ENCODE measurements at regions not wholly inside any gene's neighbourhood (a gene's known extent, or its start where the extent isn't known, plus 50 kb on each side); places are given as distances from the start of the nearest gene placed in this dataset.
A peak's percentile ranks its signal among the peaks of the same experiment; 100 is the strongest.

DNA sequence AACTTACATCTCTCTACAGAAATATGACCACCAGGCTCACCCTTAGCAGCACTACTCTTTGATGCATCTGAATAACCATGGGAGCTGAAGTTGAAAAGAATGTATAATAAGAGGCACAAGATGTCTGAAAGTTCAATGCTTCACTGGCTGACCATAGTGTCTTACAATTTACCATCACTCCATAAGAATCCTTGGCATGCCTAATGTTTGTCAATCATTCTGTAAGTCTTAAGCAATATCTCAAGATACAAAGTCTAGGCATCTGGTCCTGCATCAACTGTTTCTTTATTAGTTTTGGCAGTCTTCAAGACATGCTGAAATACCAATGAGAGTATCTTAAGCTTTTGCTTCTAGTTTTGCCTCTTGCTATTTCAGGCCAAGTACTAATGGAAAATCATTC lies 755.5 kb downstream of the STIM2 start:
- H3K27ac ChIP-seq: no peak overlapping the region
- TF ChIP-seq, protein P1, sequence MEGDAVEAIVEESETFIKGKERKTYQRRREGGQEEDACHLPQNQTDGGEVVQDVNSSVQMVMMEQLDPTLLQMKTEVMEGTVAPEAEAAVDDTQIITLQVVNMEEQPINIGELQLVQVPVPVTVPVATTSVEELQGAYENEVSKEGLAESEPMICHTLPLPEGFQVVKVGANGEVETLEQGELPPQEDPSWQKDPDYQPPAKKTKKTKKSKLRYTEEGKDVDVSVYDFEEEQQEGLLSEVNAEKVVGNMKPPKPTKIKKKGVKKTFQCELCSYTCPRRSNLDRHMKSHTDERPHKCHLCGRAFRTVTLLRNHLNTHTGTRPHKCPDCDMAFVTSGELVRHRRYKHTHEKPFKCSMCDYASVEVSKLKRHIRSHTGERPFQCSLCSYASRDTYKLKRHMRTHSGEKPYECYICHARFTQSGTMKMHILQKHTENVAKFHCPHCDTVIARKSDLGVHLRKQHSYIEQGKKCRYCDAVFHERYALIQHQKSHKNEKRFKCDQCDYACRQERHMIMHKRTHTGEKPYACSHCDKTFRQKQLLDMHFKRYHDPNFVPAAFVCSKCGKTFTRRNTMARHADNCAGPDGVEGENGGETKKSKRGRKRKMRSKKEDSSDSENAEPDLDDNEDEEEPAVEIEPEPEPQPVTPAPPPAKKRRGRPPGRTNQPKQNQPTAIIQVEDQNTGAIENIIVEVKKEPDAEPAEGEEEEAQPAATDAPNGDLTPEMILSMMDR (IDR thresholded peaks at IDR 0.05): no peak
- TF ChIP-seq ZFX (IDR thresholded peaks at IDR 0.05; ENCODE audit: borderline replicate concordance): no peak

DNA sequence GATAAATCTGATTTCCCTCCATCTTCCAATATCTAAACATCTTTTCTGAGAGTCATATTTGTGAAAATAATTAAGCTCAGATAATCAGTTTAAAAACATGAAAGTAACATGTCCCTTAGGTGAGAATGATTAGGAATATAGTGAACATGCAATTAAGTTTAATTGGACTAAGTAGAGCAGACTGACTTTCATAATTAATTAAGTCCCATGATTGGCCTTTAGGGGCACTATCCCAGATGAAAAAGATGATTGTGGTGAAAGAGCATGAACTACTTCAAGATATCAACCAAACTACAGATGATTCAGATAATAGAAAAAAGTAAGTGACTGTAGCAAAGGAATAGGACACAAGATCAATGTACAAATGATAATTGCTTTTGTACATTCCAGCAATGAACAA lies 758.8 kb downstream of the STIM2 start:
- TF ChIP-seq ZFX (IDR thresholded peaks at IDR 0.05; ENCODE audit: borderline replicate concordance): no peak
- TF ChIP-seq, protein P1 (IDR thresholded peaks at IDR 0.05): peak; percentile 25
- no peak overlapping the region for H3K27ac ChIP-seq

GRCh38 chr4:27620886-27621285 lies 760.2 kb downstream of the STIM2 start:
- no peak for TF ChIP-seq ZFX (IDR thresholded peaks at IDR 0.05; ENCODE audit: borderline replicate concordance)
- TF ChIP-seq, protein P1 (IDR thresholded peaks at IDR 0.05): no peak
- no peak overlapping the region for H3K27ac ChIP-seq

- TF ChIP-seq ZFX (IDR thresholded peaks at IDR 0.05; ENCODE audit: borderline replicate concordance): no peak
- TF ChIP-seq, protein P1 (IDR thresholded peaks at IDR 0.05): no peak
- H3K27ac ChIP-seq: no peak overlapping the region
These were observed 764.1 kb downstream of the STIM2 start for GRCh38 chr4:27624749-27625148.

GRCh38 chr4:27628609-27629008 lies 768.0 kb downstream of the STIM2 start:
- TF ChIP-seq ZFX (IDR thresholded peaks at IDR 0.05; ENCODE audit: borderline replicate concordance): no peak
- TF ChIP-seq, protein P1 (IDR thresholded peaks at IDR 0.05): no peak
- H3K27ac ChIP-seq: no peak overlapping the region

DNA sequence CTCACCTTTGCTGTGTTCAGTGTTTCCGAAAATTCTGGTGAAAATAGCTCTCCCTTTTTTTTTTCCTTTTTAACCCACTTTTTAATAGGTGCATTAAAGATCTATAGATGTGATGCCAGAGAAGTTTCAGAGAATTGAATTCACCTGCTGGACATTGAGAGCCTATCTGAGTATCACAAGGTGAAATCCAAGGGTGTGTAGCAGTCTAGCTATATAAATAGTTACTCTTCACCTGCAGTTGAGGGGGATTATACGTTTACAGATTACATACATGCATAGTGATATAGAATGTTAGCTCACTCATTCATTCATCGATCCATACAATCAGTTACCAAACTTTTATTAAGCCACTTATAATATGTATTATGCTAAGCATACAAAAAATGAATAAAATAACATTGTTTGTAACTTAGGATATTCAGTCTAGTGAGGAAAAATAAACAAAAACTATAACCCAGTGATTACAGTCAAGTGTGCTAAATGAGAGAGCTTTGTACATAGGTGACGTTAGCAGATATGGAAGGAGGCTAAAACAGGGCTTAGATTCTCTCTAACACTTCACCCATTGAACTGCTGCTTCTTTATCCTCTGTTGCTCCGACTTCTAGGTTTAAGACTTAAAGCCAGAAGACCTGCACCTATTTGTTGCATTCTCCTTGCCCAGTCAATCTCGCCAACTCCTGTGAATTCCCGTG lies 769.0 kb downstream of the STIM2 start:
- TF ChIP-seq, protein P1 (IDR thresholded peaks at IDR 0.05): no peak
- TF ChIP-seq ZFX (IDR thresholded peaks at IDR 0.05; ENCODE audit: borderline replicate concordance): no peak

More for the DNA sequence above, 769.0 kb downstream of the STIM2 start:
- no peak overlapping the region for H3K27ac ChIP-seq
